OCI-LY1 (cell line): ENCODE measurements at regions not wholly inside any gene's neighbourhood (a gene's known extent, or its start where the extent isn't known, plus 50 kb on each side); places are given as distances from the start of the nearest gene placed in this dataset.

Experiments used
- H2AFZ ChIP-seq: fragments of 200-600 bp; sonication (generic), shearing (Covaris generic); 2 replicates; pipeline ENCODE4 v1.6.0; 2014; ENCODE audit warnings: antibody characterized with exemption, mild to moderate bottlenecking, low read length
- H3F3A ChIP-seq: fragments of 200-600 bp; sonication (generic), shearing (Covaris generic); 2 replicates; pipeline ENCODE4 v1.6.0; 2014; ENCODE audit warnings: mild to moderate bottlenecking, antibody characterized with exemption, low read length, moderate library complexity; ENCODE audit not compliant: insufficient read depth
- H3K27ac ChIP-seq: fragments of 200-600 bp; sonication (generic); 2 replicates; pipeline ENCODE4 v1.5.1; 2014; ENCODE audit warnings: low read length, mixed run types, mild to moderate bottlenecking, low read depth; ENCODE audit not compliant: poor library complexity, severe bottlenecking
- H3K27me3 ChIP-seq: fragments of 200-600 bp; sonication (generic); 2 replicates; pipeline ENCODE4 v1.6.0; 2014; ENCODE audit warnings: antibody characterized with exemption, mild to moderate bottlenecking, low read length, moderate library complexity; ENCODE audit not compliant: insufficient read depth
- H3K36me3 ChIP-seq: fragments of 200-600 bp; sonication (generic); 2 replicates; pipeline ENCODE4 v1.6.1; 2014; ENCODE audit warnings: mild to moderate bottlenecking, antibody characterized with exemption, low read length, moderate library complexity, mixed read lengths; ENCODE audit not compliant: insufficient read depth
- H3K4me1 ChIP-seq: fragments of 200-600 bp; sonication (generic); 2 replicates; pipeline ENCODE4 v1.5.1; 2014; ENCODE audit warnings: mild to moderate bottlenecking, low read length, moderate library complexity; ENCODE audit not compliant: insufficient read depth, severe bottlenecking
- H3K4me2 ChIP-seq: fragments of 200-600 bp; sonication (generic), shearing (Covaris generic); 2 replicates; pipeline ENCODE4 v1.6.1; 2014; ENCODE audit warnings: low read length
- H3K4me3 ChIP-seq: fragments of 200-600 bp; sonication (generic); 2 replicates; pipeline ENCODE4 v1.5.1; 2014; ENCODE audit warnings: low read length, low read depth, mild to moderate bottlenecking, mixed read lengths; ENCODE audit not compliant: poor library complexity, severe bottlenecking
- H3K79me2 ChIP-seq: fragments of 200-600 bp; shearing (Covaris generic); 2 replicates; pipeline ENCODE4 v1.6.1; 2016; ENCODE audit warnings: mixed run types, low read length, mixed read lengths; ENCODE audit not compliant: insufficient read depth
- H3K9ac ChIP-seq: fragments of 200-600 bp; sonication (generic), shearing (Covaris generic); 2 replicates; pipeline ENCODE4 v1.6.1; 2014; ENCODE audit warnings: mild to moderate bottlenecking, low read length, mixed read lengths
- H3K9me2 ChIP-seq: fragments of 200-600 bp; sonication (generic), shearing (Covaris generic); 2 replicates; pipeline ENCODE4 v1.6.1; 2014; ENCODE audit warnings: low read depth, mild to moderate bottlenecking, low read length, mixed read lengths
- H3K9me3 ChIP-seq: fragments of 200-600 bp; shearing (Covaris generic); 2 replicates; pipeline ENCODE4 v1.6.1; 2014; ENCODE audit warnings: low read length, mixed read lengths
- H4K20me1 ChIP-seq: fragments of 200-600 bp; sonication (generic), shearing (Covaris generic); 2 replicates; pipeline ENCODE4 v1.6.0; 2016; ENCODE audit warnings: mild to moderate bottlenecking, low read length; ENCODE audit not compliant: insufficient read depth
- EZH2 ChIP-seq: fragments of 200-600 bp; sonication (generic), shearing (Covaris generic); IDR thresholded peaks from 2 replicates; pipeline ENCODE4 v1.8.0; 2017; ENCODE audit warnings: borderline replicate concordance, mixed run types, mild to moderate bottlenecking, antibody characterized with exemption, low read length, moderate library complexity, mixed read lengths
- TF ChIP-seq, protein P1 (sequence below): fragments of 200-600 bp; sonication (generic), shearing (Covaris generic); IDR thresholded peaks from 2 replicates; pipeline ENCODE4 v1.5.1; 2017; ENCODE audit warnings: mild to moderate bottlenecking, antibody characterized with exemption, low read length, moderate library complexity, mixed read lengths

DNA sequence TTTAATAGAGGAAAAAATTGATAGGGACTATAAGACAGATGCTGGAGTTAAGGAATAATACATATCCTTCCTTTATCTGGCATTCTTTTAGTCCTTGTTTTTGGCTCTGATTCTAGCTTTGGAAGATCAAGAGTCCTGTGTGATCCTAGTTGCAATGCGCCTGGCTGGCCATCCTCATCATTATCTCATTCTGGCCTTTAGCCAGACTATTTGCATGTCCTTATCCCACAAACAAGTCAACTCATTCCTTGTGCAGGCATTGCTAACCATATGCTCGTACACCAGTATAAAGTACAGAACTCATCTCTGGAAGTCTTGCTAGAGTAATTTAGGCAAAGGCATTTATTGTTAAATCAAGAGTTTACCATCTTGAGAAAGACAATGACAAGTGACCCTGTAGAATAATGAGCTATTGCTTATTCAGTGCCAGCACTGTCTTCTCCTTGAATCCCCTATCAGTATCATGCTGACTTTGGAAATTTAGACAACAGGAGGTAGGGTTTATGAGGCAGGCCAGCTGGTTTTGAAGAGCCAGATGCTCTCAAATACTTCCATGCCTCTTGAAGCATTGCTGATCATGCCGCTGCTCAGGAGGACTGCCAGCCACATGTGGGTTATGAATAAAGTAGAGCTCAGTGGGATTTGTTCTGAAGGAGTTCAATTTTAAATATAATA lies 1730.3 kb upstream of the TENM3 start:
- H3K36me3 ChIP-seq = no peaks in the 10 kb centered on the region
- H2AFZ ChIP-seq = no peak overlapping the region
- H3K9me3 ChIP-seq = no peaks in the 10 kb centered on the region
- no peaks in the 10 kb centered on the region for H3F3A ChIP-seq
- no peaks in the 10 kb centered on the region for H3K79me2 ChIP-seq
- H3K27ac ChIP-seq = no peak overlapping the region
- H3K4me3 ChIP-seq = no peak overlapping the region
- H3K9ac ChIP-seq = no peak overlapping the region
- H3K9me2 ChIP-seq = no peaks in the 10 kb centered on the region
- no peak for TF ChIP-seq EZH2
- TF ChIP-seq, protein P1, sequence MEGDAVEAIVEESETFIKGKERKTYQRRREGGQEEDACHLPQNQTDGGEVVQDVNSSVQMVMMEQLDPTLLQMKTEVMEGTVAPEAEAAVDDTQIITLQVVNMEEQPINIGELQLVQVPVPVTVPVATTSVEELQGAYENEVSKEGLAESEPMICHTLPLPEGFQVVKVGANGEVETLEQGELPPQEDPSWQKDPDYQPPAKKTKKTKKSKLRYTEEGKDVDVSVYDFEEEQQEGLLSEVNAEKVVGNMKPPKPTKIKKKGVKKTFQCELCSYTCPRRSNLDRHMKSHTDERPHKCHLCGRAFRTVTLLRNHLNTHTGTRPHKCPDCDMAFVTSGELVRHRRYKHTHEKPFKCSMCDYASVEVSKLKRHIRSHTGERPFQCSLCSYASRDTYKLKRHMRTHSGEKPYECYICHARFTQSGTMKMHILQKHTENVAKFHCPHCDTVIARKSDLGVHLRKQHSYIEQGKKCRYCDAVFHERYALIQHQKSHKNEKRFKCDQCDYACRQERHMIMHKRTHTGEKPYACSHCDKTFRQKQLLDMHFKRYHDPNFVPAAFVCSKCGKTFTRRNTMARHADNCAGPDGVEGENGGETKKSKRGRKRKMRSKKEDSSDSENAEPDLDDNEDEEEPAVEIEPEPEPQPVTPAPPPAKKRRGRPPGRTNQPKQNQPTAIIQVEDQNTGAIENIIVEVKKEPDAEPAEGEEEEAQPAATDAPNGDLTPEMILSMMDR = no peak
- no peaks in the 10 kb centered on the region for H3K4me1 ChIP-seq
- no peaks in the 10 kb centered on the region for H3K27me3 ChIP-seq
- no peak overlapping the region for H3K4me2 ChIP-seq
- no peaks in the 10 kb centered on the region for H4K20me1 ChIP-seq

DNA sequence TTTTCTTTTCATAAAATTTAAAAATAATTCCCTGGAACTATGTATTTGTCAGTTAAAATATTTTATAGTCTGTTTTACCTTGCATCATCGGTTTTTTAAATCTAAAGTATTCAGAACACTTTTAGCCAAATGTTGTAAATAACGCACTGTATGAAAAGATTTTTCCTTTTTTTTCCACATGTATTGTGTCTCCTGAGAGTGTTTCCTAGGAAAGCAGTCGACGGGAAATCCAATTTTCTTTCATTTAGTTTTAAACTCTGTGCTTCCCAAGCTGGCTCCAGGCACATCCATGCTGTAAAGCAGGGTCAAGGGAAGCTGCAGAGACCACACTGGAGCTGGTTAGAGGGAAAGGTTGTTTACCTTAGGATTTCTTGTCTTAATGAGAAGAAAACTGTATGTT lies 1724.3 kb upstream of the TENM3 start:
- no peak overlapping the region for H3K9ac ChIP-seq
- TF ChIP-seq EZH2 = no peak
- TF ChIP-seq, protein P1 = no peak
- H3K4me1 ChIP-seq = no peaks in the 10 kb centered on the region
- no peak overlapping the region for H2AFZ ChIP-seq
- no peak overlapping the region for H3K4me3 ChIP-seq
- H3K36me3 ChIP-seq = no peaks in the 10 kb centered on the region
- no peaks in the 10 kb centered on the region for H3K9me3 ChIP-seq
- H3K4me2 ChIP-seq = no peak overlapping the region
- H3K27me3 ChIP-seq = no peaks in the 10 kb centered on the region
- H3K9me2 ChIP-seq = no peaks in the 10 kb centered on the region
- H3K79me2 ChIP-seq = no peaks in the 10 kb centered on the region
- no peaks in the 10 kb centered on the region for H3F3A ChIP-seq
- H3K27ac ChIP-seq = no peak overlapping the region
- H4K20me1 ChIP-seq = no peaks in the 10 kb centered on the region

DNA sequence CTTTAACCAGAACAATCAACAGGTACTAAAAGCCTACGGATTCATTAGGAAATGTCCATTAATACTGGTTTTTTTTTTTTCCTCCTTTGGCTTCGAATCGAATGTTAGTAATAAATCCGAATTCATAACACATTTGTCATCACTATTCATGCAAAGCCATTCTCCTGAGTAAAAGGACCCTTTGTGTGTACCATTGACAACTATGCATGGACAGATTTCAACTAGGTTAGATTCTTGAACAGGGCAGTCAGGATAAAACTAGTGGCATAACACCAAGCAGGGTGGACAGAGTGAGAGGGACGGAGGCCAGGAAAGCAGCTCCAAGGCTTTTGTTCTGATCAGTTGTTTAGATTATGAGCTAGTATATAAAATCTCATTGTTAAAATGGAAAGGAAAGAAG lies 1722.0 kb upstream of the TENM3 start:
- Histone ChIP-seq H3K9ac (no peak overlapping the region), H3F3A (no peaks in the 10 kb centered on the region), H3K4me2 (no peak overlapping the region), H2AFZ (no peak overlapping the region), H3K4me1 (no peaks in the 10 kb centered on the region), H3K36me3 (no peaks in the 10 kb centered on the region), H3K9me2 (no peaks in the 10 kb centered on the region), H3K9me3 (no peaks in the 10 kb centered on the region), H3K4me3 (no peak overlapping the region), H3K79me2 (no peaks in the 10 kb centered on the region), H4K20me1 (no peaks in the 10 kb centered on the region), H3K27ac (no peak overlapping the region), H3K27me3 (no peaks in the 10 kb centered on the region)
- TF ChIP-seq, protein P1 = no peak
- TF ChIP-seq EZH2 = no peak
